ENCODE measurements at regions not wholly inside any gene's neighbourhood (a gene's known extent, or its start where the extent isn't known, plus 50 kb on each side); places are given as distances from the start of the nearest gene placed in this dataset.

GRCh38 chr6:105616521-105616920 lies 213.6 kb upstream of the PREP start:
- Histone ChIP-seq H4K20me1 (ENCODE audit: low read depth) (no peaks in the 10 kb centered on the region), H3K27ac (no peak overlapping the region), H3K4me2 (no peak overlapping the region), H3K79me2 (ENCODE audit: low read depth) (no peaks in the 10 kb centered on the region), H3K4me1 (no peaks in the 10 kb centered on the region), H3K9ac (no peak overlapping the region), H3K4me3 (no peak overlapping the region), H3F3A (ENCODE audit: low read depth) (no peaks in the 10 kb centered on the region), H3K36me3 (no peaks in the 10 kb centered on the region), H3K27me3 (no peaks in the 10 kb centered on the region), H3K9me3 (ENCODE audit: low read depth) (no peaks in the 10 kb centered on the region), H2AFZ (replicated peaks) (no peak overlapping the region)
- no peak for DNase-seq (ENCODE audit: low spot score)
- Mint-ChIP-seq H3K4me3 (no peak overlapping the region), H3K27me3 (ENCODE audit: insufficient read depth, low read depth) (no peaks in the 10 kb centered on the region), H3K36me3 (no peaks in the 10 kb centered on the region), H3K4me1 (no peaks in the 10 kb centered on the region), H3K27ac (no peak overlapping the region), H3K9me3 (peaks cover 3% of the 10 kb centered on the region)
- no peak for TF ChIP-seq CTCF (IDR thresholded peaks at IDR 0.05)

- Histone ChIP-seq H3K36me3 (no peaks in the 10 kb centered on the region), H3K79me2 (ENCODE audit: low read depth) (no peaks in the 10 kb centered on the region), H3K27ac (no peak overlapping the region), H3K9me3 (ENCODE audit: low read depth) (no peaks in the 10 kb centered on the region), H3K4me2 (no peak overlapping the region), H4K20me1 (ENCODE audit: low read depth) (no peaks in the 10 kb centered on the region), H3K4me3 (no peak overlapping the region), H3K9ac (no peak overlapping the region), H3F3A (ENCODE audit: low read depth) (no peaks in the 10 kb centered on the region), H2AFZ (replicated peaks) (no peak overlapping the region), H3K4me1 (no peaks in the 10 kb centered on the region), H3K27me3 (no peaks in the 10 kb centered on the region)
- no peak for DNase-seq (ENCODE audit: low spot score)
- Mint-ChIP-seq H3K4me3 (no peak overlapping the region), H3K36me3 (no peaks in the 10 kb centered on the region), H3K9me3 (peaks cover 3% of the 10 kb centered on the region), H3K27me3 (ENCODE audit: insufficient read depth, low read depth) (peaks cover 3% of the 10 kb centered on the region), H3K27ac (no peak overlapping the region), H3K4me1 (no peaks in the 10 kb centered on the region)
- TF ChIP-seq EZH2 (IDR thresholded peaks at IDR 0.05) (no peak), EZH2phosphoT487 (IDR thresholded peaks at IDR 0.05) (no peak), CTCF (IDR thresholded peaks at IDR 0.05) (no peak)
Observed at GRCh38 chr6:105611606-105612005, 208.7 kb upstream of the PREP start.

- no peaks in the 10 kb centered on the region for H3F3A ChIP-seq (ENCODE audit: low read depth)
- H3K9me3 Mint-ChIP-seq: no peaks in the 10 kb centered on the region
- no peaks in the 10 kb centered on the region for H3K4me1 Mint-ChIP-seq
- no peaks in the 10 kb centered on the region for H3K36me3 ChIP-seq
- H3K27me3 Mint-ChIP-seq (ENCODE audit: insufficient read depth, low read depth): peaks cover 5% of the 10 kb centered on the region
- H3K36me3 Mint-ChIP-seq: no peaks in the 10 kb centered on the region
- H3K4me1 ChIP-seq: no peaks in the 10 kb centered on the region
- TF ChIP-seq EZH2phosphoT487 (IDR thresholded peaks at IDR 0.05) (no peak), EZH2 (IDR thresholded peaks at IDR 0.05) (no peak)
- no peaks in the 10 kb centered on the region for H3K9me3 ChIP-seq (ENCODE audit: low read depth)
- H3K9ac ChIP-seq: no peak overlapping the region
- H3K27me3 ChIP-seq: no peaks in the 10 kb centered on the region
- no peak for DNase-seq (ENCODE audit: low spot score)
- no peak overlapping the region for H3K27ac ChIP-seq
- no peak overlapping the region for H3K4me3 ChIP-seq
- no peaks in the 10 kb centered on the region for H3K79me2 ChIP-seq (ENCODE audit: low read depth)
- no peak overlapping the region for H3K4me3 Mint-ChIP-seq
- no peak overlapping the region for H3K27ac Mint-ChIP-seq
- no peaks in the 10 kb centered on the region for H4K20me1 ChIP-seq (ENCODE audit: low read depth)
- peak overlapping the region; percentile 12 for H2AFZ ChIP-seq (replicated peaks)
- H3K4me2 ChIP-seq: no peak overlapping the region
Observed at GRCh38 chr6:105609375-105609991, 206.6 kb upstream of the PREP start.

GRCh38 chr6:105608711-105609374 lies 206.0 kb upstream of the PREP start:
- Histone ChIP-seq H3K27me3 (no peaks in the 10 kb centered on the region), H3K79me2 (ENCODE audit: low read depth) (no peaks in the 10 kb centered on the region), H3F3A (ENCODE audit: low read depth) (no peaks in the 10 kb centered on the region), H3K36me3 (no peaks in the 10 kb centered on the region), H2AFZ (replicated peaks) (no peak overlapping the region), H3K4me2 (no peak overlapping the region), H3K9ac (no peak overlapping the region), H3K9me3 (ENCODE audit: low read depth) (no peaks in the 10 kb centered on the region), H3K4me1 (no peaks in the 10 kb centered on the region), H3K4me3 (no peak overlapping the region), H4K20me1 (ENCODE audit: low read depth) (no peaks in the 10 kb centered on the region), H3K27ac (no peak overlapping the region)
- no peak for DNase-seq (ENCODE audit: low spot score)
- TF ChIP-seq EZH2phosphoT487 (IDR thresholded peaks at IDR 0.05) (no peak), EZH2 (IDR thresholded peaks at IDR 0.05) (no peak), CTCF (IDR thresholded peaks at IDR 0.05) (no peak)
- Mint-ChIP-seq H3K9me3 (no peaks in the 10 kb centered on the region), H3K36me3 (no peaks in the 10 kb centered on the region), H3K4me1 (no peaks in the 10 kb centered on the region), H3K27ac (no peak overlapping the region), H3K4me3 (no peak overlapping the region), H3K27me3 (ENCODE audit: insufficient read depth, low read depth) (peaks cover 5% of the 10 kb centered on the region)

Measured in neural progenitor cell (in vitro differentiated cells).